A172 (cell line): ENCODE measurements at regions not wholly inside any gene's neighbourhood (a gene's known extent, or its start where the extent isn't known, plus 50 kb on each side); places are given as distances from the start of the nearest gene placed in this dataset.

Source experiments
- DNase-seq: peaks from one replicate; pipeline ENCODE4 v3.0.0-alpha.2; 2015; ENCODE audit warnings: low spot score

GRCh38 chr12:95607642-95608041, 56.4 kb upstream of the USP44 start:
- DNase-seq: no peak

GRCh38 chr12:95605875-95606274, 54.6 kb upstream of the USP44 start:
- no peak for DNase-seq

GRCh38 chr12:95605087-95605486, 53.8 kb upstream of the USP44 start:
- DNase-seq: peak; percentile 69

- no peak for DNase-seq
These were observed 52.3 kb upstream of the USP44 start for GRCh38 chr12:95603351-95604145.

- DNase-seq: no peak
These were observed 50.0 kb upstream of the USP44 start for GRCh38 chr12:95601091-95601961.
